LNCaP clone FGC (cell line): ENCODE measurements at regions not wholly inside any gene's neighbourhood (a gene's known extent, or its start where the extent isn't known, plus 50 kb on each side); places are given as distances from the start of the nearest gene placed in this dataset.
A peak's percentile ranks its signal among the peaks of the same experiment; 100 is the strongest.

Experiments used
- DNase-seq: peaks from one replicate; pipeline ENCODE4 v3.0.0-alpha.2; 2011; ENCODE audit warnings: low read depth
- H3K4me3 ChIP-seq: 2 replicates; pipeline ENCODE4 v1.5.1; 2011; ENCODE audit warnings: mild to moderate bottlenecking, low read depth, low read length, control low read depth
- TF ChIP-seq, protein P1 (sequence below): IDR thresholded peaks from 2 replicates; pipeline ENCODE4 v1.5.1; 2012; ENCODE audit warnings: mild to moderate bottlenecking; ENCODE audit not compliant: control insufficient read depth, insufficient read depth; ENCODE audit errors: extremely low read depth

DNA sequence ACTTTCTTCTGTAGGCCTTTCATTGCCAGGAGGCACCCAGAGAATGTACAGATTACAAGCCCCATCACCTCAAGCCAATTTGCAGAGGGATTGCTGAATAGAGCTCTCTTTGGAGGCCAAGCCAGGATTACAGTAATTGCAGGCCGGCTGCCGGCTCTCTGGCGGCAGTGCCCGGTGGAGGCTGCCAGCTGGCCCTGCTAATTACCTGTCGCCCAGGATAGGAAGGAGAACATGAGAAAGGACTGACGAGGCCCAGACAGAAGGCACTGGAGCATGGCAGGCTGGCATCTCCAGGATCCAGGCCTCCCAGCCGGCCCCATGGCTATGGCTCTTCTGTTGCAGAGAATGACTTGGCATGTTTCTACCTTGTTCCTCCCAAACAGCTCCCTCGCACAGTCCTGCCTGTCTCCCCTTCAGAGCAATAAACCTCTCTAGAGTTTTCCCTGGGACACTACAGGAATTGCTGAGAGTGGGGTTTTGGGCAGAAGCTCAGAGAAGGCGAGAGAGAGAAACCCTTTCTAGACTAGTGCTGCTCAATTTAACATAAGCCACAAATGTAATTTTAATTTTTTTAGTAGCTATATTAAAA is 273.6 kb upstream of the PROK2 start:
- H3K4me3 ChIP-seq: no peak overlapping the region
- no peak for DNase-seq
- TF ChIP-seq, protein P1, sequence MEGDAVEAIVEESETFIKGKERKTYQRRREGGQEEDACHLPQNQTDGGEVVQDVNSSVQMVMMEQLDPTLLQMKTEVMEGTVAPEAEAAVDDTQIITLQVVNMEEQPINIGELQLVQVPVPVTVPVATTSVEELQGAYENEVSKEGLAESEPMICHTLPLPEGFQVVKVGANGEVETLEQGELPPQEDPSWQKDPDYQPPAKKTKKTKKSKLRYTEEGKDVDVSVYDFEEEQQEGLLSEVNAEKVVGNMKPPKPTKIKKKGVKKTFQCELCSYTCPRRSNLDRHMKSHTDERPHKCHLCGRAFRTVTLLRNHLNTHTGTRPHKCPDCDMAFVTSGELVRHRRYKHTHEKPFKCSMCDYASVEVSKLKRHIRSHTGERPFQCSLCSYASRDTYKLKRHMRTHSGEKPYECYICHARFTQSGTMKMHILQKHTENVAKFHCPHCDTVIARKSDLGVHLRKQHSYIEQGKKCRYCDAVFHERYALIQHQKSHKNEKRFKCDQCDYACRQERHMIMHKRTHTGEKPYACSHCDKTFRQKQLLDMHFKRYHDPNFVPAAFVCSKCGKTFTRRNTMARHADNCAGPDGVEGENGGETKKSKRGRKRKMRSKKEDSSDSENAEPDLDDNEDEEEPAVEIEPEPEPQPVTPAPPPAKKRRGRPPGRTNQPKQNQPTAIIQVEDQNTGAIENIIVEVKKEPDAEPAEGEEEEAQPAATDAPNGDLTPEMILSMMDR: no peak

DNA sequence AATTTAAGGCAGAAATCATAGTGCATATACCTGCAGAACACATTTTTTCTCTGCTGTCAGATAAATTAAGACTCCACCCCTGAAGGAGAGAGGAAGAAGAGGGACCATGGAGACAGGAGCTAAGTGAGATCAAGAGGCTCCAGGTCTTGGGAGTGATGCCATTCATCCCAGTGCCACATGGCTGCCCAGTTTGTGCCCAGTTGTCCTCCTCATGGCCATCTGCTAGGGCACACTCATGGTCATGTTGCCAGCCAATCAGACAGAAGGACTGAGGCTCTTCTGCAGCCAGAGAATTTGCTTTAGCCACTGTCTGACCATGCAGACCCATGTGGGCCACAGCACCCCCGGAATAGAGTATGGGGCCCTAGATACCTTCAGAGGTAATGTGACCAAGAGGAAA is 270.5 kb upstream of the PROK2 start:
- TF ChIP-seq, protein P1: no peak
- no peak overlapping the region for H3K4me3 ChIP-seq
- DNase-seq: no peak

DNA sequence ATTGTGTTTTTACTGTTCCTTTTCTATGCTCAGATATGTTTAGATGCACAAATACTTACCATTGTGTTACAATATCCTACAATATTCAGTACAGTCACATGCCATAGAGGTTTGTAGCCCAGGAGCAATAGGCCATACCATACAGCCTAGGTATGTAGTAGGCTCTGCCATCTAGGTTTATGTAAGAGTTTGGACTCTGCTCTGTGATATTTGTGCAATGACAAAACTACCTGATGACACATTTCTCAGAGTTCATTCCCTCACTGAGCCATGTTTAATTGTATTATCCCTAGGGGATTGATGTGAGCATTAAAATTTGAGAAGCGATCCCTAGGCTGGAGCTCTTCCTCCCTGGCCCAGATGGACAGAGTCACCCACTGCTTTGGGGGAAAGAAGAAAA is 270.0 kb upstream of the PROK2 start:
- no peak overlapping the region for H3K4me3 ChIP-seq
- TF ChIP-seq, protein P1: no peak
- DNase-seq: no peak

DNA sequence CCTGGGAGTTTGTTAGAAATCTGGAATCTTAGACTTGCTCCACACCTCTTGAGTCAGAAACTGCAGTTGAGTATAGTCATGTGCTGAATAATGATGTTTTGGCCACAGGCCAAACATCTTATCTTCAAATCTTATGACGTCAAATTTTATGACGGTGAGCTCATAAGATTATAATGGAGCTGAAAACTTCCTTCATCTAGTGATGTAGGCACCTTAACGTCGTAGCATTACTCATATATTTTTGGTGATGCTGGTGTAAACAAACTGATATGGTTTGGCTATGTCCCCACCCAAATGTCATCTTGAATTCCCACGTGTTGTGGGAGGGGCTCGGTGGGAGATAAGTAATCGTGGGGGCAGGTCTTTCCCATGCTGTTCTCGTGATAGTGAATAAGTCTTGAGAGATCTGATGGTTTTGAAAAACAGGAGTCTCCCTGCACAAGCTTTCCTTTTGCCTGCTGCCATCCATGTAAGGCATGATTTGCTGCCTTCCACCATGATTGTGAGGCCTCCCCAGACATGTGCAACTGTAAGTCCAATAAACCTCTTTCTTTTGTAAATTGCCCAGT is 268.0 kb upstream of the PROK2 start:
- H3K4me3 ChIP-seq: no peak overlapping the region
- TF ChIP-seq, protein P1: no peak
- DNase-seq: no peak

DNA sequence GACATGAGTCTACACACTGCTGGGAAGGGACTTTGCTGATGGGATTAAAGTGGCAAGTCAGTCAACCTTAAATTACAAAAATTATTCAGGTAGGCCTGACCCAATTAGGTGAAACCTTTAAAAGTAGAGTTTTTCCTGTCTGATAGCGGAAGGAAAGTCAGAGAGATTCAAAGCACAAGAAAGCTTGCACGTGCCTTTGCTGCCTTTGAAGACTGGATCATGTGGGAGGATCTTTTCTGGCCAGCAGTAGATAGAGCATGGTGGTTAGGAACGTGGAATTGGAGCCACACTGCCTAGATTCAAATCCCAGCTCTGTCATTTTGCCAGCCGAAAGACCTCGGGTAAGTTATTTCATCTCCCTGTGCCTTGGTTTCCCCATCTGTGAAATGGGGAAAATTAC is 265.8 kb upstream of the PROK2 start:
- DNase-seq: no peak
- no peak overlapping the region for H3K4me3 ChIP-seq
- TF ChIP-seq, protein P1: no peak

DNA sequence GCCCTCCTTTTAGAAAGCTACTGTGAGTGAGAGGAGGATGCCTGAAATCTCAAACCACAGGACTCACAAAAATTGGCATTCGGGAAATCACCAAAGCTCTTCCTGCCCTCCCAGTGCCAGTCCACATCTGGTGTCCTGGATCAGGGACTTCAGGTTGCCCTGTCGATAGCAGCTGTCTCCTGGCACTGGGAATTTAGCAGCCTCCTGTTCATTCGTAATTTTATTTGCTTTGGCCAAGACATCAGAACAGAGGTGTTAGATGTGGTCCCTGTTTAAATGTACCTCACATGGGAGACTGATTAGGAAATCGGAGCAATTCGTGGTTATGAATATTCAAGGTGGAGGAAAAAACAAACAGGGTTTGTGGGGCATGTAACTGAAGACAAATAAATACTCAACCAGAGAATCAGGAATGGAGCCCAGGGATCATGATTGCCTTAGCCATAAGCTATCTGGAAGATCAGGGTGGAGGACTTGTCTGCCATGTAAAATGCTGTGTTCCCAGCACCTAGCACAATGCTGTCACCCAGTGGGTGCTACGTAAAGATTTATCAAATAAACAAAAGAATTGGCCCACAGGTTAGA is 265.2 kb upstream of the PROK2 start:
- no peak overlapping the region for H3K4me3 ChIP-seq
- DNase-seq: peak; percentile 36
- TF ChIP-seq, protein P1: peak; percentile 44

DNA sequence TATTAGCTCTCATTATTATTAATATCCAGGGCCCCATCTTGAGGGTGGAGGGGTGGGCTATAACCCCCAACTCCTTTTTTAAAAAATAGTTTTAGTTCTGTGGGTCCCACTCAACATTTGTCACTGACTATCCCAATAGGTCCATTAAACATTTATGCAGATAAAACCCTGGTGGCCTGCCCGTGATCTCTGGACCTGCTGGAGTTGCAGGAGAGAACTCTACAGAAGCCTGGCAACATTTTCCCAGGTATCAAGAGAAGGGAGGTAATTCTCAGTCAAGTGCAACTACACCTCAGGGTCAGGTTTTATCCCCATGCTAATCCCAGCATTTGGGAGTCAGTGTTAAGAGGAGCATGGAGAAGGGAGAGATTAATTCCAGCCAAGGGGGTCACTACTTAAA is 264.4 kb upstream of the PROK2 start:
- TF ChIP-seq, protein P1: no peak
- DNase-seq: no peak

More for the DNA sequence above, 264.4 kb upstream of the PROK2 start:
- no peak overlapping the region for H3K4me3 ChIP-seq
